SH-SY5Y (cell line): ENCODE measurements at regions not wholly inside any gene's neighbourhood (a gene's known extent, or its start where the extent isn't known, plus 50 kb on each side); places are given as distances from the start of the nearest gene placed in this dataset.

Experiments used
- GATA2 ChIP-seq: IDR thresholded peaks from 2 replicates; pipeline ENCODE4 v1.6.1; 2011; ENCODE audit warnings: mild to moderate bottlenecking, low read depth, low read length
- GATA3 ChIP-seq: IDR thresholded peaks from 2 replicates; pipeline ENCODE4 v1.6.1; 2011; ENCODE audit warnings: low read depth, mild to moderate bottlenecking, low read length, moderate library complexity

DNA sequence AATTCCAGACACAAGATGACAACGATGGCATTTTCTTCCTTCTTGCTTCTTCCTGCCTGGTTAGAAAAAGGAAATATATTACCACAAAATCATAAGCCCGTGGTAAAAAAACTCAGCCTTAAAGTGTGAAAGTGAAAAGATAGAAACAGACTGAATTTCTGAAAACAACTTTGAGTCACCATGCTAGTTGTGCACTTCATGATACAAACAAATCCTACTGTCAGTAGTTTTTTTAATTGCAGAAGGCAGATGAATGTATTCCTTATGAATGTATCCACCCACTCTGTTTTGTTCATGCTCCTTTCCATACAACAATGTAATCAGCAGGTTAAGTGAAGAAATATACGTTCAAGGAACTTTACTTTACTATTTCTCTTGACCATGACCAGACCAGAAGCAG, 1144.7 kb downstream of the OTOL1 start:
- no peak for TF ChIP-seq GATA2
- TF ChIP-seq GATA3, result no peak
